NOMO-1 treated with DMSO at 0.1 percent for 48 hours (cell line): ENCODE measurements at regions not wholly inside any gene's neighbourhood (a gene's known extent, or its start where the extent isn't known, plus 50 kb on each side); places are given as distances from the start of the nearest gene placed in this dataset.
A peak's percentile ranks its signal among the peaks of the same experiment; 100 is the strongest.
"Not testable (repeated sequence)": the region's sequence is repeated elsewhere in the genome, so short reads cannot be mapped to it uniquely, and the experiment has no call there.

Source experiments
- DNase-seq: peaks from one replicate; lab custom pipeline; 2025; ENCODE audit not compliant: unreplicated experiment; lab: John Stamatoyannopoulos, UW

DNA sequence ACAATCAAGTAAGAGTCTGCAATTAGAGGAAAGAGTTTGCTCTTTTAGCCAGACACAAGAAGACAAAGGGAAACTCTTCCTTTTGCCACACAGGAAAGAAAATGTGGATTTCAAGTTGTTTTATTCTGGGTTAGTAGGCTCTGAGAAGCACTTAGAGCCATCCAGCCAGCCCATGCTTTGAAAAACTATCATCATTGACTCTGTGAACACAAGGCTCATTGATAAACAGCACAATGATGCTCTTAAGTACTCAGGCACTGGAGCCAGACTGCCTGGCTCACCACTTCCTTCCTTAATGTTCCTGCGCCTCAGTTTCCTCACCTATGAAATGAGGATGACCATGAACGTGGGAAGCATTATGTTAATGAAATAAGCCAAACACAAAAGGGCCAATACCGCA lies 150.2 kb upstream of the EEA1 start:
- no peak for DNase-seq

DNA sequence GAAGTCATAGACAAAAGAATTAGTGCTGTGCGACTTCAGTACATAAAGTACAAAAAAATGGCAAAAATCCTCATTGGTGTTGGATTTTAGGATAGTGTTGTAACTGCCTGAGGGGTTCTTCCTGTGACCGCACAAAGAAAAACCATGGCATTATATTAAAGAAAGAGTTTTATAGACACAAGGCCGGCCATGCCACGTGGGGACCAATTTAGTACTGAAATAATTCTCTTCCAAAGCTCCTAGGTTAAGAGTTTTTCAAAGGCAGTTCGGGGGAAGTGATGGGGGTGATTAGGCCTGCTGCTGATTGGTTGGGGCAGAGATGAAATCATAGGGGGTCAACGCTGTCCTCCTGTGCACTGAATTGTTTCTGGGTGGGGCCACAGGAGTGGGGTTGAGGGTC lies 150.9 kb upstream of the EEA1 start:
- no peak for DNase-seq

DNA sequence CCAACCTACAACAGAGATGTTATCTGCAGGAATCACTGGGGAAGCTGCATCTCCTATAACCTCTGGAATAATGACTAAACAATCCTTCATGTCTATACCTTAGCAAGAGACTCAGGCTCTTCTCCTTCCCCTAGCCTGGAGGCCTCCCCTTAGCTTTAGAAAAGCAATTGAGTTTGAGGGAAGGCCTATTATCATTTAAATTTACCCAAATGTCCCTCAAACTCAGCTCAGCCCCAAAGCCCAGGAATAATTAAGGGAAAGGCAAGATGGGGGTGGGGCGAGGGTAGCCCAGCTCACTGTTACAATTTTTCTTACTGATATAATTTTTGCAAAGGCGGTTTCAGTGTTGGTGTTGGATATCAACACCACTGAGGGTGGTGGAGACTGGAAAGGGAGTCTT lies 151.4 kb upstream of the EEA1 start:
- no peak for DNase-seq

DNA sequence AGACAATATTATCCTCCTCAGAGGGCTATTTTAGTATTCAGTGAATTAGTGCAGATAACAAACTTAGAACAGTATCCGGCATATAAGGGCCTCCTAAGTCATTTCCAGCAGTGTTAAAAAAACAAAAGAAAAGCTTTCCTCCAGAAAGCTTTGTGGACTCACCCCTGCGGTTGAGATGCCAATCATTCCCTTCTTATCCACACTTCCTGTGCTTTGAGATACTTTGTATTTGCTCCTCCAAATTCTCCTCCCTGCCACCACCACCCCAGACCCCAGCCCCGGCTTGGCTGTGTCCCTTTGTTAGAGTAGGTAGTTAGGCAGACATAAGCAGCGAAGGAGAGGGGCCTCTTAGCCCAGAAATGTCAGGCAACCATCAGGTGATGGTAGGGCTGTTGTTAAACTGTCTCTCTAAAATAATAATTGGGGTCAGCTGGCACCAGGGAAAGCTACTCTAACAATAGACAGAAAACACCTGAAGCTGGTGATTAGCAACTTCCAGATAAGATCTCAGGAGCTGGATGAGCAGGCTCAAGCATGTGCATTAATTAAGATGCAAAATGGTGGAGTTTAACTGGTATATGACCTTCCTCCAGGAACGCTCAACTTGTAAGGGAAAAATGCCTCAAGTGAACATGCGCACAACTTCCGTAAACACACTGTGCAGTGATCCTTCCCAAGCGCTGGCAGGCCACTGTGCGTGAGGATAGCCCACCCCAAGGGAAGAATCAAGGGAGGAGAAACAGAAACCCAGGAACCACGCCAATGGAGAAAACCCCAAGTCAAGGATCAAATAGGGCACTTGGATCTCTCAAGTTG lies 152.1 kb upstream of the EEA1 start:
- no peak for DNase-seq

DNA sequence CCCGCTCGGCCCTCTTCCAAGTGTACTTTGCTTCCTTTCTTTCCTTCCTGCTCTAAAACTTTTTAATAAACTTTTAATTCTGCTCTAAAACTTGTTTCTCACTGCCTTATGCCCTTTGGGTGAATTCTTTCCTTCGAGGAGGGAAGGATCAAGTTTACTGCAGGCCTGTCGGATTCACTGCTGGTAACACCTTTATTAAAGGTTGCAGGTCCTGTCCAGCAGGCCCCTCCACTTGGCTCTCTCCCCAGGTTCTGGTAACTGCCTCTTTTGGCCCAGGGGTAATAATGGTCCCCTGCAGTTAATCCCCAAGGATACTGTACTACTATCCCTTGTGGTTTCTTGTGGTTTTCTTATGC lies 152.7 kb upstream of the EEA1 start:
- no peak for DNase-seq

DNA sequence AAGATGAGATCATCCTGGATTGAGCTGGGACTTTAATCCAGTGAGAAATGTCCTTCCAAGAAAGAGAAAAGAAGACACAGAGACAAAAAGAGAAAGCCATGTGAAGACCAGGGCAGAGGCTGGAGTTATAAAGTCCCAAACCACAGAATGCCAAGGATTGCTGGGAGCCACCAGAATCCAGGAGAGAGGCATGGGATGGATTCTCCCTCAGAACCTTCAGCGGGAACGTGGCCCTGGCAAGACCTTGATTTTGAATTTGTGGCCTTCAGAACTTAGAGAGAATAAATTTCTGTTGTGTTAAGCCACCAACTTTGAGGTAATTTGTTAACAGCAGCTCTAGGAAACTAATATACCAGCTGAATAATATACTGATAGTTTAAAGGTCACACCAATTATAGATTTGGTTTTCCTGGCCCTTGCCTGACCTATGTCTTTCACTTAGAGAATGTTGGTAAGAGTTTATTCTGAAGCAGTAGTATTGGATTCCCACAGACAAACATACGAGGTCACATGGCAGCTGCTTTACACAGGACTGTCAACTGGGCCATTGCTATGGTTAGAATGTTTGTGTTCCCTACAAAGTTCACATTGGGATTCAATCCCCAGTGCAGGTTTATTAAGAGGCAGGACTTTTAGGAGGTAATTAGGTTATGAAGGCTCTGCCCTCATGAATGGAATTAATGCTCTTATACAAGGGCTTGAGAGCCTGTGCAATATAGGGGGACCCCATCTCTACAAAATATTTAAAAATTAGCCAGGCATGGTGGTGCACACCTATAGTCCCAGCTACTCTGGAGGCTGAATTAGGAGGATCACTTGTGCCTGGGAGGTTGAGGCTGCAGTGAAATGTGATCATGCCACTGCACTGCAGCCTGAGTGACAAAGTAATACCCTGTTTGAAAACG lies 156.5 kb upstream of the EEA1 start:
- DNase-seq = no peak

DNA sequence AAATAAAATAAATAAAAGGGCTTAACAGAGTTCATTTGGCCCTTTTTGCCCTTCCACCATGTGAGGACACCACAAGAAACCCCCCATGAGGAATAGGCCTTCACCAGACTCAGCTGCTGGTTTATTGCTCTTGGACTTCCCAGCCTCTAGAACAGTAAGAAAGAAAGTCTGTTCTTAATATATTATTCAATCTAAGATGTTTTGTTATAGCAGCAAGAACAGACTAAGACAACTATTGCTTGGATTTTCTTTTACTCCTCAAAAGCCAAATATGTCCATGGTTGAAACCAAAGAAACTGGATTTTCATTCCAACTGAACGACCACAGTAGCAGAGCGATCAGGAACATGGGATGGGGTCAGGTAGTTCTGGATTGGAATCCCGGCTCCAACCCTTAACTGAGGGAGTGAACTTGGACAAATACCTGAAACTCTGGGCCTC lies 157.2 kb upstream of the EEA1 start:
- DNase-seq = no peak

DNA sequence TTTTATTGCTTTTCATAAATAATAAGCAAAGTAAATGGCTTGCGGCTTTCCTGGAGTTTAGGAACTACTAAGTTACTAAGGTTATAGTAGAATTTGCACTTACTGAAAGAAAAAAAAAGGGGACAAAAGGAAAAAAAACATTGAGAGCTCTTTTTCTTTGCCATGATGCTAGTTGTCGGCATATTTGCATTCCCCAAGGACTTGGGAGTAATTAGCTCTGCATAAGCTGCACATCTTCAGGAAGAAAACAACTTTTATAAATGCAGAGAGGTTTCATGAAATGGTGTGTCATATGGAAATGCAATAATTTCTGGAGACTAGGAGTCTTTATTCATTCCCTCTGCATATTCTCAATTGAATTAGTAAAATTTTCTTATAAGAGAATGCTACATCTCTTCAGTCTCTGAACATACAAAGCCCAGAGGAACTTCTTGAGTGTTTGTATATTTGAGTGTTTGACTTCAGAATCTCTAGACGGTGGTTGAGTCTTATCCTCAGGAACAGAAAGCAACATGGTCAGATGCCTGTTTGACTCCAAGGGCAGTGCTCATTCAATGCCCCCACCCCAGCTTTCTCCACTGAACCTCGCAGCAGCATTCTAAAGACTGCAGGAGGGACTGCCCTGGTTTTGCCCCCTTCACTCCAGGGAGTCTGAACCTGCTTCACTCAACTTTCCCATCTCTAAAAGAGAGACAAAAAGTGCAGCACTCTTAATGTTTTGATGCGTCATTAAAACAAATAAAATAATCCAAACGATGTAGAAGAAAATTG lies 158.9 kb upstream of the EEA1 start:
- no peak for DNase-seq

DNA sequence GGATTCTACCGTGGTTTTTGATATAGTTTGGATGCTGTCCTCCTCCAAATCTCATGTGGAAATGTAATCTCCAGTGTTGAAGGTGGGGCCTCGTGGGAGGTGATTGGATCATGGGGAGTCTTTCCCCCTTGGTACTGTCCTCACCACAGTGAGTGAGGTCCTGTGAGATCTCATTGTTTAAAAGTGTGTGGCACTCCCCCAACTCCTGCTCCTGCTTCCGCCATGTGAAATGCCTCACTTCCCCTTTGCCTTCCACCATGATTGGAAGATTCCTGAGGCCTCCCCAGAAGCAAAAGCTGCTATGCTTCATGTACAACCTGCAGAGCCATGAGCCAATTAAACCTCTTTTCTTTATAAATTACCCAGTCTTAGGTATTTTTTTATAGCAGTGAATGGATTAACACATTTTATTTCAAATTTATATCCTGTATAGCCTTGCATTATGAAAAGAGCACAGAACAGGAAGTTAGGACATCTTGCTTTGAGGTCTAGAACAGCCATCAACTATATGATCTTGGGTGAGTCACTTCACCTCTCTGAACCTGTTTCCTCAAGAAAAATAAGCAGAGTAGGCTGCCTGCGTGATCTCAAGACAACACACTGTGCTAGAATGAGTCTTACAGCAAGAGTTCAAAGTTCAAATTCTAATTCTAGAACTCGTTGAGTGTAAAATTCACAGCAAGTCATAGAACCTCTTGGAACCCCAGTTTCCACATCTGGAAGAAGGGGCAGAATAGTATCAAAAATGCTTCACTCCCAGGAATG lies 160.9 kb upstream of the EEA1 start:
- DNase-seq = peak; percentile 90

DNA sequence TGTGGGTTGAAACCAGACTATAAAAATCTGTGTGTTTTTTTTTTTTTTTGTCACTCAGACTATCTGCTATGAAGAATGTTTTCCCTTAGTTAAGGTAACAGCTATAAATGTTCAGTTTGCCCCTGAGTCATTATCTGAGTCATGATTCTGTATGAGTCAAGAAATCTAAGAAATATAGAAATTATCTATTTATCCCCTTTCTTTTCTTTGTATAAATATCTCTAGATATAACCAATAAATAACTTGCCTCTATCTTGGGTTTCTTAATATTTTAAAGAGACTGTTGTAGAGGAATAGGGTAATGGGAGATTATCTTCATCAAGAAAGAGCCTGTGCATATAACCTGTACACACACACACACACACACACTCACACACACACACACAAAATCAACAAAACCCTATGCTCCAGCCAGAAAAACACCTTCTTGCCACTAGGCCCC lies 161.7 kb upstream of the EEA1 start:
- peak; percentile 27 for DNase-seq

DNA sequence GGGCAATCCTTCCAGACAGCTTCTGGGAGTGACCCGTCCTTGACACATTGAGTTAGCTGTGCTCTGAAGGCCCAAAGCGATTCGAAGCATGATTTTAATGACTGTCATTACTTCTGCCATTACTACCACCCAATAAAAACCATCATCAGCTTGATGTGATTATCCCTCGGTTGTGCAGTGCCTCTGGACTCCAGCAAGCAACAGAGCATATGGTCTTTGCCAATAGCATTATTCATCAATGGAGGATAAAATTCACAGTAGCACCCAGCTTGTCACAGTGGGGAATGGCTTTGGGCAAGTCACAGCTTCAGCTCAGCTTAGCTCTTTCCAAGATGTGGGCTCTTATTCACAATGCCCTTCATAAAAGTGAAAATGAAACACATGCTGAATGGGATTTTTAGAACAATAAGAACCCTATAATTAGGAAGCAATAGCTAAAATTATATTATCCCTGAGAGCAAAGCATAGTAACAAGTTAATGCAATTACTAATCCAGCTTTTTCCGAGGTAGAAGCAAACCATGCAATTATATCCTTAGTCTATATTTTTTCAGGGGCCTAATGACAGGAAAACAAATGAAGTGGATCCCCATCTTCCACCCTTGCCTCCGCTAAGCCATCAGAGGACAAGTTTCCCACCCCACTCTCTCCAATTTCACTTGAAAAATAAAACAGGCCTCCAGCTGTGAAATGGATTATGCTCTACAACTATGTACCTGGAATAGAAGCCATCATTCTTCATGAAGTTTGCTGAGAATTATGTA lies 163.0 kb upstream of the EEA1 start:
- DNase-seq = no peak

DNA sequence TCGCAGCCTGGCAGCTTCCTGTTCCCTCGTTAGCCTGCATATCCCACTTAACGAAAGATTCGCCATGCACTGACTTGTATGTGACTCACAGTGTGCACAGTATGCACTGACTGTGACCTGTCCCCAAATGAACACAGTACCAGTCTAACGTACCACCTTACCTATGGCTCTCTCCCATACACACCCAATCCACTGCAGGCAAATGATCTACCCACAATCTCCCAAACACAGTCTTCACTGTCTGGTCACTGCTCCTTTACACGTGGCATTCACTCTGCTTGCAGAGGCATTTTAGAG lies 163.5 kb upstream of the EEA1 start:
- no peak for DNase-seq

DNA sequence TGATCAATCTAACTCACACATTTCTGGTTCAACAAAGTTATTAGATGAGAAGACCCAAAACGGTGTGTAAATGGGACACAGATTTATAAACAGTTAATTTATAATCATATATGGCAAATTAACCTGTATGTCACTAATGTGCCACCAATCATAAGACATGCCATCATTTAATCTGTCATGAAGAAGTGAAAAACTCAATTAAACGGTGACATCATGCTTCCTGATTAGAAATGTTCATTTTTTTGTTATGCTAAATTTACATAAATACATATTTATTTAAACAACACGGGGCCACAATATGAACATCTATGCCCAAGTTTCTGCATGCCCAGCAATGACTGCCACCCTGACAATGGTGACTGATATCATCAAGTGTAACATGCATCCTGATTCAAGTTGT lies 164.1 kb upstream of the EEA1 start:
- no peak for DNase-seq

DNA sequence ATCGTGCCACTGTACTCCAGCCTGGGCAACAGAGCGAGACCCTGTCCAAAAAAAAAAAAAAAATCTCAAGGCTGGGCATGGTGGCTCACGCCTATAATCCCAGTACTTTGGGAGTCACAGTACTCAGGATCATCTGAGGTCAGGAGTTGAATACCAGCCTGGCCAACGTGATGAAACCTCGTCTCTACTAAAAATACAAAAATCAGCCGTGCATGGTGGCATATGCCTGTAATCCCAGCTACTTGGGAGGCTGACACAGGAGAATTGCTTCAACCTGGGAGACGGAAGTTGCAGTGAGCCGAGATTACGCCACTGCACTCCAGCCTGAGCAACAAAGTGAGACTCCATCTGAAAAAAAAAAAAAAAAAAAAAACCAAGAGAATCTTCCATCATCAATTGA lies 165.1 kb upstream of the EEA1 start:
- not testable (repeated sequence) for DNase-seq

DNA sequence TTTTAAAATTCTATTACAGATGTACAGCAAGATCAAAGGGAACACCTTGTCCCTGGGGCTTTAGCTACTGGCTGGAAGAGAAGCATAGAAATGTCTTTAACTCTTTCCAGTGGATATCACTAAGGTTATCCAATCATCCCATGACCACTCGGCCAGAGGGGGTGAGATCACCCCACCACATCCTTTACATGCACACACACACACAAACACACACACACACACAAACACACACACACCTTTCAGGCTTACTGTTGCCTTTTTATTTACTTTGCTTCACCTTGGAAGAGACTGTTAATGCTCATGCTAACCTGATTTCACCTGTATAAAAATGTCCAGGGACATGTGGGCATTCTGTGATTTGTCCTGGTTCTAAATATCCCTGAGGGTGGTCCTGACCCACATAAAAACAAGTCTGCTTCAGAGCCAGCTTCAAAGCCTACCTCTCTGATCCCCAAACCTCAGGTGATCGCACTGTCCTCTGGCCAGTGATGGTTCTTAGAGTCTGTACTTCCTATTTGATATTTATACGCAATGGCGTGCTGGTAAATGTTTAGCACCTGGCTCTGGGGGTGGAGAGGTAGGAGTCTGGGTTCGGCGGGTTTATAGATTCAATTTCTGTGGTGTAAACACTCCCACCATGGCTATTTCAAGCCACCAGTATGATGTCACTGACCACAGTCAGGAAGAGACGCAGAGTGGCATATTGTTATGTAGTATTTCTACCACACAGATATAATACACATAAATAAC lies 166.1 kb upstream of the EEA1 start:
- DNase-seq = no peak

DNA sequence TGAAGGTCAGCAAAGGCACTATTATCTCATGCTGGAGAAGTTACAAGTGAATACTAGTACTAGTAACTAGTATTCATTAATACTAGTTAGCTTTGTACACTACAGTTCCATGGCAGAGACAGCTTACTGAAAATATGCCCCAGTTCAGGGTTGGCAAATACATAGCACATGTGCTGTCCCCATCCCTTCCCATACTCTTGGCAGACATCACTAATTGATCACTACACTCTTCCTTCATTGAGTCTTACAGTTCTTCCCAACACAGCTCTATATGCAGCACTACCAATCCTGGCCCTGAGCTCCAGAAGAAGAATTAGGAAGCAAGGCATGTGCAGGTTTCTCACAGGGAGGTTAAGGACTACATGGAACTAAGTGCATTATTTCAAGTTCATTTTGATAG lies 168.3 kb upstream of the EEA1 start:
- DNase-seq = no peak

DNA sequence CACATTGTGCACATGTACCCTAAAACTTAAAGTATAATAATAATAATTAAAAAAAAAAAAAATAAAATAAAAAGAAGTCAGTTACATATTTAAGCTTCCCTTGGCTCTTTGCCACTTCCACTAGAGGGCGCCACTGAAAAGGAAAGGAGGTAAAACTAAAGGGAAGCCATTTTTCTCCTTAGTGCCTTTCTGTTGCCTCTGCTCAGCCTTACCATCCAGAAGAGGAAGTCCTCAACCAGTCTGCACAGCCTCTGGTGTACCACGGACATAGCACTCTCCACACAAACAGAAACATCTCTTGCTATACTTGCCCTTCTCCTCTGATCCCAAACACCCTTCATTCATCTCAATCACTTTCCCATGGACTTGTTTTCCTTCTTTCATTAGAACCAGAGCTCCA lies 169.0 kb upstream of the EEA1 start:
- DNase-seq = peak; percentile 95

DNA sequence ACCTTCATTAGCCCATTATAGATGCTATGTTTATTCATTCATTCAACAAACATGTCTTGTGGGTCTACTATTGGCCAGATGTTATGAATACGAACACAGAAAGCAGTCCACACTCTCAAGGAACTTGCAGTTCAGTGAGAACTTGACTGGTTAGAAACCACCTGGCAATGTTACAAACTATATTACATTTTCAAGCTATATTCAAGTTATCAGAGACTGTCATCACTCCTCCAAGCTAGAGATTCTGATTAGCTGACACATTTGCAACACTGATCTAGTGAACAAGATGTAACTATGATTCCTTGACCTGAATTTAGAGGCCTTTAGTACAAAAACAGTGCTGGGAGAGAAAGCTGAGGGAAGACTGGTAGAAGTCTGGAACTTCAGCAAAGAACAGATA lies 170.7 kb upstream of the EEA1 start:
- DNase-seq = no peak

DNA sequence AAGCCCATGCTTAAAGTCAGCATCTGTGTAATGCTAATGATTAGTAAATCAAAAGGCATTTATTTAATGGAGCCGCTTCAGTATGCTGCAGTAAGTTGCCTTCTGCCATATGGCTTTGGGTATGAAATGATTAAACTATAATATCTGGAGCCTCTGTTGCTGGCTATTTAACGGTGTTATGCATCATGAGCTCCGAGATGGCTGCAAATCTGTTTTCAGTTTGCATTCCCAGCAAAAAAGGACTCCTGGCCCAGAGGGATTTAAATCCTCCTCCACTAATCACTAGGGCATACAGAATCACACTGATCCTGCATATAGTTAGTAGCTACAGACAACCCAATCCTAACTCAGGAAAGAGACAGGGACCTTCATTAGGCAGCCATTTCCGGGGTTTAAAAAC lies 171.5 kb upstream of the EEA1 start:
- no peak for DNase-seq

DNA sequence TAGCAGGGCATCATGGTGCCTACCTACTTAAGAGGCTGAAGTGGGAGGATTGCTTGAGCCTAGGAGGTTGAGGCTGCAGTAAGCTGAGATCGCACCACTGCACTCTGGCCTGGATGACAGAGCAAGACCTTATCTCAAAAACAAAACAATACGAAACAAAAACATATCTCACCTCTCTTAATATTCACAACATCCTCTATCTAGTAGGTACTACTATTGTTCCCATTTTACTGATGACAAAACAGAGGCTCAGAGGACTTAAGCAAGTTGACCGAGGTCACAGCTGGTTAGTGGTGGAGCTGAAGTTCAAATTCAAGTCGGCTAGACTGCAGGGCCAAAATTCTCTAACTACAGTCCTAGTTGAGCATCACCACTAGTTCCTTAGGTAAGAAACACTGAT lies 172.3 kb upstream of the EEA1 start:
- DNase-seq = no peak
